ENCODE measurements at regions not wholly inside any gene's neighbourhood (a gene's known extent, or its start where the extent isn't known, plus 50 kb on each side); places are given as distances from the start of the nearest gene placed in this dataset.

GRCh38 chr4:89410687-89411086 lies 103.1 kb upstream of the GPRIN3 start:
- H3K9me3 ChIP-seq = no peaks in the 10 kb centered on the region
- DNase-seq = no peak
- no peaks in the 10 kb centered on the region for H3K36me3 ChIP-seq
- TF ChIP-seq CTCF (IDR thresholded peaks at IDR 0.05) = no peak
- no peak for TF ChIP-seq POLR2A (IDR thresholded peaks at IDR 0.05)
- no peaks in the 10 kb centered on the region for H3K27me3 ChIP-seq
- no peaks in the 10 kb centered on the region for H3K4me1 ChIP-seq
- no peak overlapping the region for H3K27ac ChIP-seq
- no peak for ATAC-seq
- H3K4me3 ChIP-seq = no peak overlapping the region
- intact Hi-C loops (cut with DNase I) = no loop called here
- WGBS (ENCODE audit: insufficient coverage, low coverage, low lambda C conversion rate, missing lambda C conversion rate) = 31% methylated on average over 1 of the region's 1 CpG

DNA sequence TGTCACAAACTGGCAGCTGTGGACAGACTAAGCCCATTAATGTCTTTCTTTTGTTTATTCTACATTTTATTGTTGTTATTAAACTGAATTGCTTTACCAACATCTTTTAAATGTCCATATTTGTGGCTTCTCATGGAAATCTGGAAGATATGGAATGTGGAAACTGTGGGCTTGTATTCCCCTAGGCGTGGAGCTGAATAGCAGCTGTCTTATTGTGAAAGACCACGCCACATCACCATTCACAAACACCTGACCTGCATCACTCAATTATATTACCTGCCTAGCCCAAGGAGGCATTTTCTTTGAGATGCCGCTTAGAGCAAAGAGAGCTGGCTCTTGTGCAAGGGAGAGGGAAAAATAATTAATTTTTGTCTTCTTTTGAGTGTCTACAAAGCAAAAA lies 96.9 kb upstream of the GPRIN3 start:
- ATAC-seq = no peak

DNA sequence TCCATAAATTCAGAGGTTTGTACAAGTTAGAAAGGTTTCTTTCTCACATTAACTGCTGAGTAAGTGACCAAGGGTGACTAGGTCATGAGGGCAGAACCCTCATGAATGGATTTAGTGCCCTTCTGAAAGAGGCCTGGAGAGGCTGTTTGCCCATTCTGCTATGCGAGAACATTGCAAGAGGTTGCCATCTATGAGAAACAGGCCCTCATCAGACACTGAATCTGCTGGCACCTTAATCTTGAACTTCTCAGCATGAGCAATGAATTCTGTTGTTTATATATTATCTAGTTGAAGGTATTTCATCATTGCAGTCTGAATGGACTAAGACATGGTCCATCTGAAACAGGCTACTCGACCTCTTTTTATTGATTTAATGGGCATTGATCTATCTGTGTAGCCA lies 96.2 kb upstream of the GPRIN3 start:
- DNase-seq = no peak
- Histone ChIP-seq H3K4me1 (no peaks in the 10 kb centered on the region), H3K9me3 (no peaks in the 10 kb centered on the region), H3K36me3 (no peaks in the 10 kb centered on the region), H3K4me3 (no peak overlapping the region), H3K27me3 (no peaks in the 10 kb centered on the region), H3K27ac (no peak overlapping the region)
- 55% methylated on average over 2 of the region's 2 CpGs for WGBS (ENCODE audit: insufficient coverage, low coverage, low lambda C conversion rate, missing lambda C conversion rate)
- TF ChIP-seq CTCF (IDR thresholded peaks at IDR 0.05) (no peak), POLR2A (IDR thresholded peaks at IDR 0.05) (no peak)
- no peak for ATAC-seq
- intact Hi-C loops (cut with DNase I) = no loop called here

More for the DNA sequence above, 96.9 kb upstream of the GPRIN3 start:
- H3K36me3 ChIP-seq = no peaks in the 10 kb centered on the region
- no peak overlapping the region for H3K4me3 ChIP-seq
- intact Hi-C loops (cut with DNase I) = no loop called here
- H3K27me3 ChIP-seq = no peaks in the 10 kb centered on the region
- H3K9me3 ChIP-seq = no peaks in the 10 kb centered on the region
- H3K27ac ChIP-seq = no peak overlapping the region
- no peaks in the 10 kb centered on the region for H3K4me1 ChIP-seq
- no peak for DNase-seq
- 69% methylated on average over 3 of the region's 3 CpGs for WGBS (ENCODE audit: insufficient coverage, low coverage, low lambda C conversion rate, missing lambda C conversion rate)
- no peak for TF ChIP-seq POLR2A (IDR thresholded peaks at IDR 0.05)
- no peak for TF ChIP-seq CTCF (IDR thresholded peaks at IDR 0.05)

- DNase-seq (no peak), ATAC-seq (no peak)
- Histone ChIP-seq H3K36me3 (no peaks in the 10 kb centered on the region), H3K9me3 (no peaks in the 10 kb centered on the region), H3K27ac (no peak overlapping the region), H3K4me1 (no peaks in the 10 kb centered on the region), H3K27me3 (no peaks in the 10 kb centered on the region), H3K4me3 (no peak overlapping the region)
- 72% methylated on average over 6 of the region's 7 CpGs for WGBS (ENCODE audit: insufficient coverage, low coverage, low lambda C conversion rate, missing lambda C conversion rate)
- TF ChIP-seq CTCF (IDR thresholded peaks at IDR 0.05) (no peak), POLR2A (IDR thresholded peaks at IDR 0.05) (no peak)
- intact Hi-C loops (cut with DNase I) = no loop called here
Measured at GRCh38 chr4:89400287-89401035, 92.9 kb upstream of the GPRIN3 start.

- Histone ChIP-seq H3K4me3 (no peak overlapping the region), H3K4me1 (no peaks in the 10 kb centered on the region), H3K27ac (no peak overlapping the region), H3K9me3 (no peaks in the 10 kb centered on the region), H3K36me3 (no peaks in the 10 kb centered on the region), H3K27me3 (no peaks in the 10 kb centered on the region)
- TF ChIP-seq CTCF (IDR thresholded peaks at IDR 0.05) = no peak
- no peak for TF ChIP-seq POLR2A (IDR thresholded peaks at IDR 0.05)
- intact Hi-C loops (cut with DNase I) = no loop called here
- DNase-seq = no peak
- ATAC-seq = no peak
Measured at GRCh38 chr4:89398644-89399043, 91.0 kb upstream of the GPRIN3 start.
